ENCODE measurements at regions not wholly inside any gene's neighbourhood (a gene's known extent, or its start where the extent isn't known, plus 50 kb on each side); places are given as distances from the start of the nearest gene placed in this dataset.
"Not testable (repeated sequence)": the region's sequence is repeated elsewhere in the genome, so short reads cannot be mapped to it uniquely, and the experiment has no call there.

- ATAC-seq (no peak), DNase-seq (no peak)
These were observed 81.9 kb upstream of the LRPAP1 start for GRCh38 chr4:3613967-3614730.

GRCh38 chr4:3612934-3613333, 80.7 kb upstream of the LRPAP1 start:
- DNase-seq (no peak), ATAC-seq (no peak)

GRCh38 chr4:3612281-3612680, 80.1 kb upstream of the LRPAP1 start:
- no peak for DNase-seq
- no peak for ATAC-seq

- ATAC-seq = no peak
- no peak for DNase-seq
These were observed 79.6 kb upstream of the LRPAP1 start for GRCh38 chr4:3611778-3612177.

GRCh38 chr4:3610851-3611250, 78.6 kb upstream of the LRPAP1 start:
- not testable (repeated sequence) for DNase-seq, ATAC-seq

- DNase-seq, ATAC-seq: not testable (repeated sequence)
These were observed 77.7 kb upstream of the LRPAP1 start for GRCh38 chr4:3609905-3610304.

- DNase-seq = no peak
- ATAC-seq = no peak
These were observed 75.7 kb upstream of the LRPAP1 start for GRCh38 chr4:3607690-3608552.

GRCh38 chr4:3606850-3607249, 74.6 kb upstream of the LRPAP1 start:
- DNase-seq, ATAC-seq: not testable (repeated sequence)

- not testable (repeated sequence) for DNase-seq, ATAC-seq
These were observed 74.0 kb upstream of the LRPAP1 start for GRCh38 chr4:3606271-3606670.

GRCh38 chr4:3605491-3605890, 73.3 kb upstream of the LRPAP1 start:
- ATAC-seq (no peak), DNase-seq (no peak)

- not testable (repeated sequence) for DNase-seq, ATAC-seq
These were observed 70.8 kb upstream of the LRPAP1 start for GRCh38 chr4:3602886-3603645.

- DNase-seq = no peak
- ATAC-seq = no peak
These were observed 69.8 kb upstream of the LRPAP1 start for GRCh38 chr4:3601992-3602391.

- ATAC-seq, DNase-seq: not testable (repeated sequence)
These were observed 69.0 kb upstream of the LRPAP1 start for GRCh38 chr4:3601108-3601690.

GRCh38 chr4:3599951-3600350, 67.7 kb upstream of the LRPAP1 start:
- ATAC-seq (no peak), DNase-seq (no peak)

GRCh38 chr4:3598695-3599227, 66.5 kb upstream of the LRPAP1 start:
- no peak for ATAC-seq

GRCh38 chr4:3597896-3598505, 65.8 kb upstream of the LRPAP1 start:
- ATAC-seq, DNase-seq: not testable (repeated sequence)

More at GRCh38 chr4:3598695-3599227, 66.5 kb upstream of the LRPAP1 start:
- no peak for DNase-seq

- ATAC-seq, DNase-seq: not testable (repeated sequence)
These were observed 64.9 kb upstream of the LRPAP1 start for GRCh38 chr4:3596957-3597733.

GRCh38 chr4:3595627-3596291, 63.5 kb upstream of the LRPAP1 start:
- DNase-seq, ATAC-seq: not testable (repeated sequence)

- not testable (repeated sequence) for ATAC-seq, DNase-seq
These were observed 62.5 kb upstream of the LRPAP1 start for GRCh38 chr4:3594751-3595150.

Data from stimulated activated naive CD8-positive, alpha-beta T cell treated with anti-CD3 and anti-CD28 coated beads, Interleukin-15, Interleukin-2, amounts not matched to agents 100 U/mL and 50 U/mL, for 24 hours (primary cell).